Astrocyte of the cerebellum (primary cell): ENCODE measurements at regions not wholly inside any gene's neighbourhood (a gene's known extent, or its start where the extent isn't known, plus 50 kb on each side); places are given as distances from the start of the nearest gene placed in this dataset.

Source experiments
- DNase-seq: peaks from one replicate; pipeline ENCODE4 v3.0.0-alpha.2; 2011; ENCODE audit warnings: low read depth
- H3K4me3 ChIP-seq: 2 replicates; pipeline ENCODE4 v1.5.1; 2011; ENCODE audit warnings: mild to moderate bottlenecking, low read depth, low read length, moderate library complexity
- CTCF ChIP-seq: IDR thresholded peaks from 2 replicates; pipeline ENCODE4 v1.5.1; 2012; ENCODE audit warnings: low read length, low read depth, moderate library complexity, mild to moderate bottlenecking; ENCODE audit errors: missing control alignments
- in situ Hi-C: cut with HindIII; loops from 2 replicates; pipeline ENCODE4 v1.10.0; 2017; ENCODE audit warnings: low sequenced_read_pairs

GRCh38 chr6:23200946-23201345, 631.6 kb downstream of the HDGFL1 start:
- no peak for DNase-seq
- no peak overlapping the region for H3K4me3 ChIP-seq
- no peak for TF ChIP-seq CTCF
- in situ Hi-C loops = no loop called here

GRCh38 chr6:23202207-23202606, 632.8 kb downstream of the HDGFL1 start:
- DNase-seq = no peak
- TF ChIP-seq CTCF = no peak
- no peak overlapping the region for H3K4me3 ChIP-seq
- in situ Hi-C loops = no loop called here

GRCh38 chr6:23212398-23212797, 643.0 kb downstream of the HDGFL1 start:
- H3K4me3 ChIP-seq = no peak overlapping the region
- in situ Hi-C loops = no loop called here
- no peak for DNase-seq
- TF ChIP-seq CTCF = no peak

GRCh38 chr6:23213193-23213592, 643.8 kb downstream of the HDGFL1 start:
- in situ Hi-C loops = no loop called here
- H3K4me3 ChIP-seq = no peak overlapping the region
- DNase-seq = no peak
- no peak for TF ChIP-seq CTCF

- no peak overlapping the region for H3K4me3 ChIP-seq
- DNase-seq = no peak
- no peak for TF ChIP-seq CTCF
- in situ Hi-C loops = no loop called here
Measured at GRCh38 chr6:23213651-23214050, 644.3 kb downstream of the HDGFL1 start.

- no peak overlapping the region for H3K4me3 ChIP-seq
- in situ Hi-C loops = no loop called here
- no peak for TF ChIP-seq CTCF
- no peak for DNase-seq
Measured at GRCh38 chr6:23218751-23219150, 649.4 kb downstream of the HDGFL1 start.

- DNase-seq = no peak
- TF ChIP-seq CTCF = no peak
- no peak overlapping the region for H3K4me3 ChIP-seq
- in situ Hi-C loops = no loop called here
Measured at GRCh38 chr6:23222724-23223123, 653.4 kb downstream of the HDGFL1 start.
